ENCODE measurements at regions not wholly inside any gene's neighbourhood (a gene's known extent, or its start where the extent isn't known, plus 50 kb on each side); places are given as distances from the start of the nearest gene placed in this dataset.

GRCh38 chr1:54456921-54457529 is 50.8 kb upstream of the SSBP3 start:
- H3K27me3 Mint-ChIP-seq = peaks cover 8 to 23% (median 9%) of the 10 kb centered on the region in 3 donors
- DNase-seq (no peak), ATAC-seq (ENCODE audit: low read depth in 2 of 2) (no peak)
- H3K9me3 Mint-ChIP-seq = peaks cover 0 to 3% (median 2%) of the 10 kb centered on the region in 7 donors
- H3K36me3 Mint-ChIP-seq = no peaks in the 10 kb centered on the region
- H3K4me3 Mint-ChIP-seq = no peak overlapping the region
- H3K27ac Mint-ChIP-seq = peak overlapping the region in 1 of 6 donors; percentile 57
- peaks cover 0 to 9% (median 5%) of the 10 kb centered on the region in 3 donors for H3K4me1 Mint-ChIP-seq

- Mint-ChIP-seq H3K4me3 (no peak overlapping the region), H3K27me3 (peaks cover 8 to 23% (median 9%) of the 10 kb centered on the region in 3 donors), H3K27ac (no peak overlapping the region), H3K36me3 (no peaks in the 10 kb centered on the region), H3K9me3 (peaks cover 0 to 3% (median 2%) of the 10 kb centered on the region in 7 donors), H3K4me1 (peaks cover 0 to 9% (median 5%) of the 10 kb centered on the region in 3 donors)
- ATAC-seq (ENCODE audit: low read depth in 2 of 2) (no peak), DNase-seq (no peak)
Measured at GRCh38 chr1:54456361-54456760, 50.2 kb upstream of the SSBP3 start.
